ENCODE measurements at regions not wholly inside any gene's neighbourhood (a gene's known extent, or its start where the extent isn't known, plus 50 kb on each side); places are given as distances from the start of the nearest gene placed in this dataset.

GRCh38 chr7:106792233-106792926 lies 72.7 kb upstream of the PIK3CG start:
- Histone ChIP-seq H3K4me3 (ENCODE audit: low read depth, low read length) (no peak overlapping the region), H3K27me3 (replicated peaks) (no peaks in the 10 kb centered on the region), H3K36me3 (replicated peaks) (no peaks in the 10 kb centered on the region), H3K27ac (no peak overlapping the region)
- DNase-seq: no peak
- in situ Hi-C loops (cut with HindIII; ENCODE audit: low pct_ligation_motif_present, low sequenced_read_pairs): no loop called here
- TF ChIP-seq, protein P1, sequence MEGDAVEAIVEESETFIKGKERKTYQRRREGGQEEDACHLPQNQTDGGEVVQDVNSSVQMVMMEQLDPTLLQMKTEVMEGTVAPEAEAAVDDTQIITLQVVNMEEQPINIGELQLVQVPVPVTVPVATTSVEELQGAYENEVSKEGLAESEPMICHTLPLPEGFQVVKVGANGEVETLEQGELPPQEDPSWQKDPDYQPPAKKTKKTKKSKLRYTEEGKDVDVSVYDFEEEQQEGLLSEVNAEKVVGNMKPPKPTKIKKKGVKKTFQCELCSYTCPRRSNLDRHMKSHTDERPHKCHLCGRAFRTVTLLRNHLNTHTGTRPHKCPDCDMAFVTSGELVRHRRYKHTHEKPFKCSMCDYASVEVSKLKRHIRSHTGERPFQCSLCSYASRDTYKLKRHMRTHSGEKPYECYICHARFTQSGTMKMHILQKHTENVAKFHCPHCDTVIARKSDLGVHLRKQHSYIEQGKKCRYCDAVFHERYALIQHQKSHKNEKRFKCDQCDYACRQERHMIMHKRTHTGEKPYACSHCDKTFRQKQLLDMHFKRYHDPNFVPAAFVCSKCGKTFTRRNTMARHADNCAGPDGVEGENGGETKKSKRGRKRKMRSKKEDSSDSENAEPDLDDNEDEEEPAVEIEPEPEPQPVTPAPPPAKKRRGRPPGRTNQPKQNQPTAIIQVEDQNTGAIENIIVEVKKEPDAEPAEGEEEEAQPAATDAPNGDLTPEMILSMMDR (IDR thresholded peaks at IDR 0.05; ENCODE audit: low read depth, low read length, missing control alignments): no peak

GRCh38 chr7:106793015-106793975 lies 71.8 kb upstream of the PIK3CG start:
- TF ChIP-seq, protein P1 (IDR thresholded peaks at IDR 0.05; ENCODE audit: low read depth, low read length, missing control alignments): peak; percentile 38
- DNase-seq: no peak
- Histone ChIP-seq H3K36me3 (replicated peaks) (no peaks in the 10 kb centered on the region), H3K4me3 (ENCODE audit: low read depth, low read length) (no peak overlapping the region), H3K27ac (no peak overlapping the region), H3K27me3 (replicated peaks) (no peaks in the 10 kb centered on the region)
- in situ Hi-C loops (cut with HindIII; ENCODE audit: low pct_ligation_motif_present, low sequenced_read_pairs): no loop called here

- Histone ChIP-seq H3K36me3 (replicated peaks) (no peaks in the 10 kb centered on the region), H3K27me3 (replicated peaks) (no peaks in the 10 kb centered on the region), H3K27ac (no peak overlapping the region), H3K4me3 (ENCODE audit: low read depth, low read length) (no peak overlapping the region)
- in situ Hi-C loops (cut with HindIII; ENCODE audit: low pct_ligation_motif_present, low sequenced_read_pairs): no loop called here
- TF ChIP-seq, protein P1 (IDR thresholded peaks at IDR 0.05; ENCODE audit: low read depth, low read length, missing control alignments): no peak
- no peak for DNase-seq
Measured at GRCh38 chr7:106794276-106795083, 70.6 kb upstream of the PIK3CG start.

GRCh38 chr7:106795084-106795876 lies 69.8 kb upstream of the PIK3CG start:
- no peak for DNase-seq
- in situ Hi-C loops (cut with HindIII; ENCODE audit: low pct_ligation_motif_present, low sequenced_read_pairs): no loop called here
- H3K27me3 ChIP-seq (replicated peaks): no peaks in the 10 kb centered on the region
- no peak overlapping the region for H3K27ac ChIP-seq
- TF ChIP-seq, protein P1 (IDR thresholded peaks at IDR 0.05; ENCODE audit: low read depth, low read length, missing control alignments): no peak
- no peaks in the 10 kb centered on the region for H3K36me3 ChIP-seq (replicated peaks)
- no peak overlapping the region for H3K4me3 ChIP-seq (ENCODE audit: low read depth, low read length)

DNA sequence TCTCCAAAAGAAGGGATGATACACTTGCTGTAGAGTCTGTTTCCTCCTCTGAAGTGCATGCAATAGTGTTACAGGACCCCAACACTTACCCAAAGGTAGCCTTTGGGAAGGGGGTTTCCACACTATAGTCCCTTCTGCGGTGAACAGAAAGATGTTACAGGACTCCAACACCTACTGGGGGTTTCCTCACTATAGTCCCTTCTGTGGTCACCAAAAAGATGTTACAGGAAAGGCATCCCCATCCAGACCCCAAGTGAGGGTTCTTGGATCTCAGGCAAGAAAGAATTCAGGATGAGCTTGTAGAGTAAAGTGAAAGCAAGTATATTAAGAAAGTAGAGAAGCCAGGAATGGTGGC lies 69.2 kb upstream of the PIK3CG start:
- DNase-seq: no peak
- H3K27me3 ChIP-seq (replicated peaks): no peaks in the 10 kb centered on the region
- in situ Hi-C loops (cut with HindIII; ENCODE audit: low pct_ligation_motif_present, low sequenced_read_pairs): no loop called here
- H3K36me3 ChIP-seq (replicated peaks): no peaks in the 10 kb centered on the region
- TF ChIP-seq, protein P1 (IDR thresholded peaks at IDR 0.05; ENCODE audit: low read depth, low read length, missing control alignments): no peak
- no peak overlapping the region for H3K4me3 ChIP-seq (ENCODE audit: low read depth, low read length)
- H3K27ac ChIP-seq: no peak overlapping the region
